ENCODE measurements at regions not wholly inside any gene's neighbourhood (a gene's known extent, or its start where the extent isn't known, plus 50 kb on each side); places are given as distances from the start of the nearest gene placed in this dataset.

DNA sequence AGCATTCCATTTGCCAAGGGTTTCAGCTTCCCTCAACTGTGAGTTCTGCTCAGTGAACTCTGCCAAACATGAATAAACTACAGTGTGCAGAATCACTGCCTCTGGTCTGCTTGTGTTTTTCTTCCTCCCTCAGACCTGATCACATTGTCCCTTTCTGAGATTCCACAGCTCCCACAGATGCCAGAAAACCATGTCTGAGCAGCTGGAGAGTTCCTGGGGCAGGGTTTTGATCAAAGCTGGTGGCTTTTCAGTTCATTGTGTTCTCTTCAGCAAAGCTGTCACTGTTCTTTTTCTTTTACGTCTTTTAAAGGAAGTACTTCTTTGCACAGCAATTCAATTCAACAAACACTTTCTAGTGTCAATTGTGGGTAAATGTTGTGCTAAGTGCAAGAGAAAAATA, 555.8 kb downstream of the RBFOX1 start:
- no peaks in the 10 kb centered on the region for H3K4me1 ChIP-seq
- no peak overlapping the region for H3K27ac ChIP-seq
- H3K4me3 ChIP-seq = no peak overlapping the region
- ATAC-seq (no peak), DNase-seq (ENCODE audit: low read depth in 1 of 2, low spot score in 1 of 2) (no peak), FAIRE-seq (no peak)
- H3K4me2 ChIP-seq = no peak overlapping the region
- H3K9me3 ChIP-seq = no peaks in the 10 kb centered on the region
- 7% methylated on average over 1 of the region's 1 CpG for WGBS (ENCODE audit: missing lambda C conversion rate)
- no peak for TF ChIP-seq ATOH8 (CRISPR knock-in tag; IDR thresholded peaks at IDR 0.05; ENCODE audit: low read depth)
- no peak for TF ChIP-seq FOSB (CRISPR knock-in tag; IDR thresholded peaks at IDR 0.05)
- no peak for TF ChIP-seq MAFK (IDR thresholded peaks at IDR 0.05; ENCODE audit: partially characterized antibody)
- TF ChIP-seq BHLHE40 (IDR thresholded peaks at IDR 0.05; ENCODE audit: low read depth, low read length) = no peak
- no peak for TF ChIP-seq HDAC2 (IDR thresholded peaks at IDR 0.05)
- no peak for TF ChIP-seq FOXS1 (CRISPR knock-in tag; IDR thresholded peaks at IDR 0.05)
- ChIA-PET POLR2A (no interaction called here), CTCF (no interaction called here)

- no peak overlapping the region for H3K4me3 ChIP-seq
- DNase-seq (ENCODE audit: low read depth in 1 of 2, low spot score in 1 of 2) (no peak), ATAC-seq (no peak), FAIRE-seq (no peak)
- 0% methylated on average over 2 of the region's 2 CpGs for WGBS (ENCODE audit: missing lambda C conversion rate)
- H3K9me3 ChIP-seq = no peaks in the 10 kb centered on the region
- TF ChIP-seq, protein P1, sequence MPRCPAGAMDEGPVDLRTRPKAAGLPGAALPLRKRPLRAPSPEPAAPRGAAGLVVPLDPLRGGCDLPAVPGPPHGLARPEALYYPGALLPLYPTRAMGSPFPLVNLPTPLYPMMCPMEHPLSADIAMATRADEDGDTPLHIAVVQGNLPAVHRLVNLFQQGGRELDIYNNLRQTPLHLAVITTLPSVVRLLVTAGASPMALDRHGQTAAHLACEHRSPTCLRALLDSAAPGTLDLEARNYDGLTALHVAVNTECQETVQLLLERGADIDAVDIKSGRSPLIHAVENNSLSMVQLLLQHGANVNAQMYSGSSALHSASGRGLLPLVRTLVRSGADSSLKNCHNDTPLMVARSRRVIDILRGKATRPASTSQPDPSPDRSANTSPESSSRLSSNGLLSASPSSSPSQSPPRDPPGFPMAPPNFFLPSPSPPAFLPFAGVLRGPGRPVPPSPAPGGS (IDR thresholded peaks at IDR 0.05) = no peak
- no peak overlapping the region for H3K27ac ChIP-seq
- ChIA-PET CTCF (interaction anchor here (0.7 kb wide), 1 partner anchor 42 kb away, joined by 4 read pairs; no protein-coding TSS in a partner anchor), POLR2A (no interaction called here)
- no peak overlapping the region for H3K4me2 ChIP-seq
- no peaks in the 10 kb centered on the region for H3K4me1 ChIP-seq
Observed at GRCh38 chr16:7887316-7887715, 554.7 kb downstream of the RBFOX1 start.

- TF ChIP-seq EHMT2 (IDR thresholded peaks at IDR 0.05; ENCODE audit: low read depth) (no peak), BHLHE40 (IDR thresholded peaks at IDR 0.05; ENCODE audit: low read depth, low read length) (no peak), CTCF (IDR thresholded peaks at IDR 0.05) (no peak), ESRRA (IDR thresholded peaks at IDR 0.05; ENCODE audit: borderline replicate concordance, low read length) (no peak), SMC3 (IDR thresholded peaks at IDR 0.05) (no peak), ZSCAN20 (CRISPR knock-in tag; IDR thresholded peaks at IDR 0.05) (no peak), HOXA7 (CRISPR knock-in tag; IDR thresholded peaks at IDR 0.05) (no peak), NPAS2 (CRISPR knock-in tag; IDR thresholded peaks at IDR 0.05; ENCODE audit: borderline replicate concordance) (no peak), TP53 (CRISPR knock-in tag; IDR thresholded peaks at IDR 0.05) (no peak), EHF (CRISPR knock-in tag; IDR thresholded peaks at IDR 0.05) (no peak), PHF8 (IDR thresholded peaks at IDR 0.05; ENCODE audit: borderline replicate concordance, low read depth) (no peak), FOSL2 (IDR thresholded peaks at IDR 0.05) (no peak), FOSL2 (CRISPR knock-in tag; IDR thresholded peaks at IDR 0.05) (no peak)
- TF ChIP-seq, protein P2, sequence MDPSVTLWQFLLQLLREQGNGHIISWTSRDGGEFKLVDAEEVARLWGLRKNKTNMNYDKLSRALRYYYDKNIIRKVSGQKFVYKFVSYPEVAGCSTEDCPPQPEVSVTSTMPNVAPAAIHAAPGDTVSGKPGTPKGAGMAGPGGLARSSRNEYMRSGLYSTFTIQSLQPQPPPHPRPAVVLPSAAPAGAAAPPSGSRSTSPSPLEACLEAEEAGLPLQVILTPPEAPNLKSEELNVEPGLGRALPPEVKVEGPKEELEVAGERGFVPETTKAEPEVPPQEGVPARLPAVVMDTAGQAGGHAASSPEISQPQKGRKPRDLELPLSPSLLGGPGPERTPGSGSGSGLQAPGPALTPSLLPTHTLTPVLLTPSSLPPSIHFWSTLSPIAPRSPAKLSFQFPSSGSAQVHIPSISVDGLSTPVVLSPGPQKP (IDR thresholded peaks at IDR 0.05; ENCODE audit: low read depth, low read length) = no peak
- TF ChIP-seq, protein P3, sequence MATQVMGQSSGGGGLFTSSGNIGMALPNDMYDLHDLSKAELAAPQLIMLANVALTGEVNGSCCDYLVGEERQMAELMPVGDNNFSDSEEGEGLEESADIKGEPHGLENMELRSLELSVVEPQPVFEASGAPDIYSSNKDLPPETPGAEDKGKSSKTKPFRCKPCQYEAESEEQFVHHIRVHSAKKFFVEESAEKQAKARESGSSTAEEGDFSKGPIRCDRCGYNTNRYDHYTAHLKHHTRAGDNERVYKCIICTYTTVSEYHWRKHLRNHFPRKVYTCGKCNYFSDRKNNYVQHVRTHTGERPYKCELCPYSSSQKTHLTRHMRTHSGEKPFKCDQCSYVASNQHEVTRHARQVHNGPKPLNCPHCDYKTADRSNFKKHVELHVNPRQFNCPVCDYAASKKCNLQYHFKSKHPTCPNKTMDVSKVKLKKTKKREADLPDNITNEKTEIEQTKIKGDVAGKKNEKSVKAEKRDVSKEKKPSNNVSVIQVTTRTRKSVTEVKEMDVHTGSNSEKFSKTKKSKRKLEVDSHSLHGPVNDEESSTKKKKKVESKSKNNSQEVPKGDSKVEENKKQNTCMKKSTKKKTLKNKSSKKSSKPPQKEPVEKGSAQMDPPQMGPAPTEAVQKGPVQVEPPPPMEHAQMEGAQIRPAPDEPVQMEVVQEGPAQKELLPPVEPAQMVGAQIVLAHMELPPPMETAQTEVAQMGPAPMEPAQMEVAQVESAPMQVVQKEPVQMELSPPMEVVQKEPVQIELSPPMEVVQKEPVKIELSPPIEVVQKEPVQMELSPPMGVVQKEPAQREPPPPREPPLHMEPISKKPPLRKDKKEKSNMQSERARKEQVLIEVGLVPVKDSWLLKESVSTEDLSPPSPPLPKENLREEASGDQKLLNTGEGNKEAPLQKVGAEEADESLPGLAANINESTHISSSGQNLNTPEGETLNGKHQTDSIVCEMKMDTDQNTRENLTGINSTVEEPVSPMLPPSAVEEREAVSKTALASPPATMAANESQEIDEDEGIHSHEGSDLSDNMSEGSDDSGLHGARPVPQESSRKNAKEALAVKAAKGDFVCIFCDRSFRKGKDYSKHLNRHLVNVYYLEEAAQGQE (IDR thresholded peaks at IDR 0.05) = no peak
- TF ChIP-seq, protein P4, sequence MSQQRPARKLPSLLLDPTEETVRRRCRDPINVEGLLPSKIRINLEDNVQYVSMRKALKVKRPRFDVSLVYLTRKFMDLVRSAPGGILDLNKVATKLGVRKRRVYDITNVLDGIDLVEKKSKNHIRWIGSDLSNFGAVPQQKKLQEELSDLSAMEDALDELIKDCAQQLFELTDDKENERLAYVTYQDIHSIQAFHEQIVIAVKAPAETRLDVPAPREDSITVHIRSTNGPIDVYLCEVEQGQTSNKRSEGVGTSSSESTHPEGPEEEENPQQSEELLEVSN (IDR thresholded peaks at IDR 0.05; ENCODE audit: borderline replicate concordance, low read depth) = no peak
- TF ChIP-seq, protein P5, sequence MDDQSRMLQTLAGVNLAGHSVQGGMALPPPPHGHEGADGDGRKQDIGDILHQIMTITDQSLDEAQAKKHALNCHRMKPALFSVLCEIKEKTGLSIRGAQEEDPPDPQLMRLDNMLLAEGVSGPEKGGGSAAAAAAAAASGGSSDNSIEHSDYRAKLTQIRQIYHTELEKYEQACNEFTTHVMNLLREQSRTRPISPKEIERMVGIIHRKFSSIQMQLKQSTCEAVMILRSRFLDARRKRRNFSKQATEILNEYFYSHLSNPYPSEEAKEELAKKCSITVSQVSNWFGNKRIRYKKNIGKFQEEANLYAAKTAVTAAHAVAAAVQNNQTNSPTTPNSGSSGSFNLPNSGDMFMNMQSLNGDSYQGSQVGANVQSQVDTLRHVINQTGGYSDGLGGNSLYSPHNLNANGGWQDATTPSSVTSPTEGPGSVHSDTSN (IDR thresholded peaks at IDR 0.05) = no peak
- no peak overlapping the region for H3K4me3 ChIP-seq
- POLR2A ChIA-PET = no interaction called here
- CTCF ChIA-PET = no interaction called here
- no peaks in the 10 kb centered on the region for H3K4me1 ChIP-seq
- no peak for ATAC-seq
- H3K4me2 ChIP-seq = no peak overlapping the region
- no peak for DNase-seq (ENCODE audit: low read depth in 1 of 2, low spot score in 1 of 2)
- FAIRE-seq = no peak
- 1% methylated on average over 2 of the region's 2 CpGs for WGBS (ENCODE audit: missing lambda C conversion rate)
- no peaks in the 10 kb centered on the region for H3K9me3 ChIP-seq
- H3K27ac ChIP-seq = no peak overlapping the region
Observed at GRCh38 chr16:7871979-7872378, 539.3 kb downstream of the RBFOX1 start.

Data from A549 (cell line).